Fibroblast of mammary gland (primary cell): ENCODE measurements at regions not wholly inside any gene's neighbourhood (a gene's known extent, or its start where the extent isn't known, plus 50 kb on each side); places are given as distances from the start of the nearest gene placed in this dataset.

ENCODE experiments used
- DNase-seq: peaks from one replicate; pipeline ENCODE4 v3.0.0-alpha.2; 2010; ENCODE audit warnings: low read depth
- H3K4me3 ChIP-seq: 2 replicates; pipeline ENCODE4 v1.5.1; 2011; ENCODE audit warnings: low read depth, mild to moderate bottlenecking, low read length, moderate library complexity; ENCODE audit not compliant: control insufficient read depth
- CTCF ChIP-seq: conservative IDR thresholded peaks from 2 replicates; pipeline ENCODE4 v1.5.1; 2011; ENCODE audit warnings: low read depth, low read length, inconsistent platforms; ENCODE audit not compliant: control insufficient read depth, insufficient read depth

GRCh38 chr7:80981405-80981804 lies 62.6 kb upstream of the SEMA3C start:
- TF ChIP-seq CTCF = no peak
- DNase-seq = no peak
- H3K4me3 ChIP-seq = no peak overlapping the region

DNA sequence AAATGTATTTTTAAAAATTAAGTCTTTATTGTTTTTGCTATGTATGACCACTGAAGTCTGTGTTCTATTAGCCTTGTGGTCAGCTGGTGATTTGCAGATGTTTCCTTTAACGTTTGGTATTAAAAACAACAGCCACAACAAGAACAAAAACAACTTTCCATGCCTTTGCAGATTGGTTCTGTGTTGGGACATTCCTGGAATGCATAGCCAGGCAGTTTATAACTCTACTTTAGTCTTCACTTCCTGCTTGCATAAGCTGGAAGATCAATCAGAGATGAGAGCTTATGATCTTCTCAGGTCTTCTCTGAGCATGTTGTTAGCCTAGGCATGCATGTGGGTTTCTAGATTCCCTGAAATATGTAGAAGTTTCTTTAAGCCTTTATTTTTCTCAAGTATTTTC lies 58.9 kb upstream of the SEMA3C start:
- peak; percentile 15 for DNase-seq
- no peak for TF ChIP-seq CTCF

GRCh38 chr7:80974396-80975358 lies 55.8 kb upstream of the SEMA3C start:
- no peak for DNase-seq
- no peak for TF ChIP-seq CTCF
- H3K4me3 ChIP-seq = no peak overlapping the region

More for the DNA sequence above, 58.9 kb upstream of the SEMA3C start:
- no peak overlapping the region for H3K4me3 ChIP-seq

GRCh38 chr7:80971225-80971624 lies 52.4 kb upstream of the SEMA3C start:
- DNase-seq = no peak
- no peak overlapping the region for H3K4me3 ChIP-seq
- TF ChIP-seq CTCF = no peak
